Endothelial cell (in vitro differentiated cells): ENCODE measurements at regions not wholly inside any gene's neighbourhood (a gene's known extent, or its start where the extent isn't known, plus 50 kb on each side); places are given as distances from the start of the nearest gene placed in this dataset.

Source experiments
- DNase-seq: peaks from one replicate; pipeline ENCODE4 v3.0.0; 2021; ENCODE audit warnings: low spot score
- H3K27ac Mint-ChIP-seq: one replicate; pipeline ENCODE4 v1.8.0; 2021; ENCODE audit warnings: mixed read lengths, inconsistent platforms; ENCODE audit not compliant: unreplicated experiment
- H3K27me3 Mint-ChIP-seq: one replicate; pipeline ENCODE4 v1.8.0; 2021; ENCODE audit warnings: mild to moderate bottlenecking, moderate library complexity, mixed read lengths, inconsistent platforms; ENCODE audit not compliant: unreplicated experiment
- H3K36me3 Mint-ChIP-seq: one replicate; pipeline ENCODE4 v1.8.0; 2021; ENCODE audit warnings: mild to moderate bottlenecking, low read depth, mixed read lengths, inconsistent platforms; ENCODE audit not compliant: unreplicated experiment
- H3K4me1 Mint-ChIP-seq: one replicate; pipeline ENCODE4 v1.8.0; 2021; ENCODE audit warnings: mild to moderate bottlenecking, mixed read lengths, inconsistent platforms; ENCODE audit not compliant: unreplicated experiment
- H3K4me3 Mint-ChIP-seq: one replicate; pipeline ENCODE4 v1.8.0; 2021; ENCODE audit warnings: mild to moderate bottlenecking, mixed read lengths, inconsistent platforms; ENCODE audit not compliant: unreplicated experiment
- H3K9me3 Mint-ChIP-seq: one replicate; pipeline ENCODE4 v1.8.0; 2021; ENCODE audit warnings: mixed read lengths, inconsistent platforms; ENCODE audit not compliant: unreplicated experiment
- CTCF ChIP-seq: fragments of 200-600 bp; sonication (generic); IDR thresholded peaks from one replicate; pipeline ENCODE4 v1.5.0; 2021; ENCODE audit warnings: antibody characterized with exemption; ENCODE audit not compliant: unreplicated experiment

- H3K27me3 Mint-ChIP-seq, result no peaks in the 10 kb centered on the region
- no peak overlapping the region for H3K4me3 Mint-ChIP-seq
- no peaks in the 10 kb centered on the region for H3K9me3 Mint-ChIP-seq
- H3K27ac Mint-ChIP-seq, result no peak overlapping the region
- no peak for TF ChIP-seq CTCF
- H3K36me3 Mint-ChIP-seq, result no peaks in the 10 kb centered on the region
- H3K4me1 Mint-ChIP-seq, result no peaks in the 10 kb centered on the region
- no peak for DNase-seq
Measured at GRCh38 chr7:115662676-115663075, 367.9 kb downstream of the TFEC start.

- Mint-ChIP-seq H3K27ac (no peak overlapping the region), H3K27me3 (no peaks in the 10 kb centered on the region), H3K4me1 (no peaks in the 10 kb centered on the region), H3K36me3 (no peaks in the 10 kb centered on the region), H3K4me3 (no peak overlapping the region), H3K9me3 (no peaks in the 10 kb centered on the region)
- no peak for TF ChIP-seq CTCF
- no peak for DNase-seq
Measured at GRCh38 chr7:115662120-115662519, 368.4 kb downstream of the TFEC start.

- Mint-ChIP-seq H3K27me3 (no peaks in the 10 kb centered on the region), H3K4me1 (no peaks in the 10 kb centered on the region), H3K27ac (no peak overlapping the region), H3K9me3 (no peaks in the 10 kb centered on the region), H3K4me3 (no peak overlapping the region), H3K36me3 (no peaks in the 10 kb centered on the region)
- TF ChIP-seq CTCF, result no peak
- no peak for DNase-seq
Measured at GRCh38 chr7:115658223-115658622, 372.3 kb downstream of the TFEC start.

GRCh38 chr7:115654384-115655214 is 376.0 kb downstream of the TFEC start:
- no peak overlapping the region for H3K4me3 Mint-ChIP-seq
- no peaks in the 10 kb centered on the region for H3K36me3 Mint-ChIP-seq
- DNase-seq, result no peak
- no peaks in the 10 kb centered on the region for H3K27me3 Mint-ChIP-seq
- H3K4me1 Mint-ChIP-seq, result no peaks in the 10 kb centered on the region
- no peak overlapping the region for H3K27ac Mint-ChIP-seq
- H3K9me3 Mint-ChIP-seq, result no peaks in the 10 kb centered on the region
- TF ChIP-seq CTCF, result no peak

GRCh38 chr7:115649429-115649828 is 381.1 kb downstream of the TFEC start:
- Mint-ChIP-seq H3K4me1 (no peaks in the 10 kb centered on the region), H3K27ac (no peak overlapping the region), H3K9me3 (no peaks in the 10 kb centered on the region), H3K4me3 (no peak overlapping the region), H3K27me3 (no peaks in the 10 kb centered on the region), H3K36me3 (no peaks in the 10 kb centered on the region)
- DNase-seq, result no peak
- TF ChIP-seq CTCF, result no peak
